GM23338 (cell line): ENCODE measurements at regions not wholly inside any gene's neighbourhood (a gene's known extent, or its start where the extent isn't known, plus 50 kb on each side); places are given as distances from the start of the nearest gene placed in this dataset.

ENCODE experiments used
- ATAC-seq: fragments of 200-7000 bp; cut with Tn5 transposase; 3 replicates; pipeline ENCODE4 v1.9.1; 2020
- DNase-seq: peaks from one replicate; pipeline ENCODE4 v3.0.0-alpha.2; 2015; ENCODE audit warnings: low spot score
- H2AFZ ChIP-seq: fragments of 200-600 bp; sonication (generic); 2 replicates; pipeline ENCODE4 v1.8.0; 2016; ENCODE audit warnings: antibody characterized with exemption, mild to moderate bottlenecking, moderate library complexity
- H3F3A ChIP-seq: fragments of 200-600 bp; sonication (generic); replicated peaks from 2 replicates; pipeline ENCODE4 v1.8.0; 2017; ENCODE audit warnings: antibody characterized with exemption, mixed run types, low read depth
- H3K27ac ChIP-seq: fragments of 200-600 bp; sonication (generic); 2 replicates; pipeline ENCODE4 v1.6.1; 2016; ENCODE audit warnings: low read depth
- H3K27me3 ChIP-seq: fragments of 200-600 bp; sonication (generic); 2 replicates; pipeline ENCODE4 v1.8.0; 2016; ENCODE audit warnings: mild to moderate bottlenecking, mixed run types, moderate library complexity; ENCODE audit not compliant: insufficient read depth
- H3K36me3 ChIP-seq: fragments of 200-600 bp; sonication (generic); 2 replicates; pipeline ENCODE4 v1.8.0; 2016; ENCODE audit warnings: mild to moderate bottlenecking; ENCODE audit not compliant: insufficient read depth
- H3K4me1 ChIP-seq: fragments of 200-600 bp; sonication (generic); 2 replicates; pipeline ENCODE4 v1.8.0; 2016; ENCODE audit warnings: mild to moderate bottlenecking, moderate library complexity; ENCODE audit not compliant: insufficient read depth
- H3K4me2 ChIP-seq: fragments of 200-600 bp; sonication (generic); 2 replicates; pipeline ENCODE4 v1.7.1; 2017; ENCODE audit warnings: mixed run types
- H3K4me3 ChIP-seq: fragments of 200-600 bp; sonication (generic); 2 replicates; pipeline ENCODE4 v1.6.1; 2016; ENCODE audit warnings: mixed run types
- H3K79me2 ChIP-seq: fragments of 200-600 bp; sonication (generic); replicated peaks from 2 replicates; pipeline ENCODE4 v1.8.0; 2017; ENCODE audit warnings: mild to moderate bottlenecking; ENCODE audit not compliant: insufficient read depth
- H3K9me2 ChIP-seq: fragments of 200-600 bp; sonication (generic); 2 replicates; pipeline ENCODE4 v1.8.0; 2017; ENCODE audit not compliant: insufficient read depth
- H4K20me1 ChIP-seq: fragments of 200-600 bp; sonication (generic); replicated peaks from 2 replicates; pipeline ENCODE4 v1.8.0; 2017; ENCODE audit warnings: mild to moderate bottlenecking; ENCODE audit not compliant: insufficient read depth
- H3K27ac Mint-ChIP-seq: 2 replicates; pipeline ENCODE4 v1.8.0; 2020; ENCODE audit warnings: inconsistent platforms, mild to moderate bottlenecking, moderate library complexity, mixed read lengths
- H3K27me3 Mint-ChIP-seq: 3 replicates; pipeline ENCODE4 v1.8.0; 2022; ENCODE audit warnings: low read depth, mild to moderate bottlenecking, moderate library complexity, mixed read lengths, inconsistent platforms; ENCODE audit not compliant: insufficient read depth, poor library complexity
- H3K36me3 Mint-ChIP-seq: 3 replicates; pipeline ENCODE4 v1.8.0; 2021; ENCODE audit warnings: low read depth, mild to moderate bottlenecking, inconsistent platforms, moderate library complexity, mixed read lengths
- H3K4me1 Mint-ChIP-seq: 3 replicates; pipeline ENCODE4 v1.8.0; 2020; ENCODE audit warnings: mild to moderate bottlenecking, inconsistent platforms, mixed read lengths
- H3K4me3 Mint-ChIP-seq: 3 replicates; pipeline ENCODE4 v1.8.0; 2021; ENCODE audit warnings: moderate library complexity, mild to moderate bottlenecking, inconsistent platforms, mixed read lengths
- H3K9me3 Mint-ChIP-seq: 3 replicates; pipeline ENCODE4 v1.8.0; 2020; ENCODE audit warnings: moderate library complexity, mild to moderate bottlenecking, inconsistent platforms, mixed read lengths
- CREB1 ChIP-seq: fragments of 250-450 bp; sonication (Bioruptor Pico); IDR thresholded peaks from 2 replicates; pipeline ENCODE4 v1.5.0; 2020; ENCODE audit warnings: low read depth, mild to moderate bottlenecking, moderate library complexity
- EZH2 ChIP-seq: fragments of 200-600 bp; sonication (generic); IDR thresholded peaks from one replicate; pipeline ENCODE4 v1.8.0; 2017; ENCODE audit warnings: antibody characterized with exemption, mild to moderate bottlenecking, low read depth; ENCODE audit not compliant: unreplicated experiment
- EZH2phosphoT487 ChIP-seq: fragments of 200-600 bp; sonication (generic); IDR thresholded peaks from one replicate; pipeline ENCODE4 v1.8.1; 2018; ENCODE audit warnings: antibody characterized with exemption; ENCODE audit not compliant: unreplicated experiment
- JUNB ChIP-seq: IDR thresholded peaks from one replicate; pipeline ENCODE4 v1.6.1; 2016; ENCODE audit warnings: antibody characterized with exemption; ENCODE audit not compliant: unreplicated experiment
- NANOG ChIP-seq: IDR thresholded peaks from 2 replicates; pipeline ENCODE4 v1.6.1; 2016; ENCODE audit warnings: antibody characterized with exemption, borderline replicate concordance
- POLR2AphosphoS5 ChIP-seq: IDR thresholded peaks from 2 replicates; pipeline ENCODE4 v1.6.1; 2016; ENCODE audit warnings: antibody characterized with exemption, low read depth
- STAT1 ChIP-seq: IDR thresholded peaks from one replicate; pipeline ENCODE4 v1.6.1; 2016; ENCODE audit warnings: antibody characterized with exemption; ENCODE audit not compliant: unreplicated experiment
- TF ChIP-seq, protein P1 (sequence below): IDR thresholded peaks from one replicate; pipeline ENCODE4 v1.6.1; 2018; ENCODE audit warnings: antibody characterized with exemption; ENCODE audit not compliant: unreplicated experiment
- TF ChIP-seq, protein P2 (sequence below): IDR thresholded peaks from 2 replicates; pipeline ENCODE4 v1.6.1; 2016; ENCODE audit warnings: antibody characterized with exemption
- TF ChIP-seq, protein P3 (sequence below), 2 experiments: fragments of 200-600 bp in 1 of 2; sonication (generic) in 1 of 2; conservative IDR thresholded peaks; 2 replicates each; pipeline versions ENCODE4 v1.5.1 to v1.6.1; 2016 to 2017; ENCODE audit warnings: antibody characterized with exemption in 2 of 2, low read depth in 2 of 2, mild to moderate bottlenecking in 2 of 2, moderate library complexity in 1 of 2

DNA sequence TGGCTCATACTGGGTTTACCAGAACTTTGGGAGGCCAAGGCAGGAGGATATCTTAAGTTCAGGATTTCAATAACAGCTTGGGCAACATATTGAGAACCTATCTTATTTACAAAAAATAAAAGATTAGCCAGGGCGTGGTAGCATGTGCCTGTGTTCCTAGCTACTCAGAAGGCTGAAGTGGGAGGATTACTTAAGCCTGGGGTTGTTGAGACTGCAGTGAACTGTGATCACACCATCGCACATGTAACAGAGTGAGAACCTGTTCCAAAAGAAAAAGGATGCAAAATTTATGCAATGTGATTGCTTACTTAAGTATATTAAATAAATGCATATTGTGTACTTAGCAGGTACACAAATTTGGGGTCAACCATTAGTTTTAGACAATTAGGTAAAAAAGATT, 768.9 kb upstream of the CDH7 start:
- no peaks in the 10 kb centered on the region for H3K4me1 Mint-ChIP-seq
- Histone ChIP-seq H3K27me3 (no peaks in the 10 kb centered on the region), H2AFZ (no peak overlapping the region), H3K4me1 (no peaks in the 10 kb centered on the region), H3F3A (no peaks in the 10 kb centered on the region), H3K4me3 (no peak overlapping the region), H3K79me2 (no peaks in the 10 kb centered on the region), H4K20me1 (no peaks in the 10 kb centered on the region), H3K9me2 (no peaks in the 10 kb centered on the region), H3K27ac (no peak overlapping the region), H3K4me2 (no peak overlapping the region), H3K36me3 (no peaks in the 10 kb centered on the region)
- H3K27me3 Mint-ChIP-seq = no peaks in the 10 kb centered on the region
- ATAC-seq (no peak), DNase-seq (no peak)
- peaks cover 6% of the 10 kb centered on the region; the same call in 2 of the 3 replicates for H3K9me3 Mint-ChIP-seq
- 0 out of 3 replicates have a peak, but pooled peaks cover 6% of the 10 kb centered on the region for H3K36me3 Mint-ChIP-seq
- TF ChIP-seq EZH2phosphoT487 (no peak), JUNB (no peak), NANOG (no peak)
- TF ChIP-seq, protein P1, sequence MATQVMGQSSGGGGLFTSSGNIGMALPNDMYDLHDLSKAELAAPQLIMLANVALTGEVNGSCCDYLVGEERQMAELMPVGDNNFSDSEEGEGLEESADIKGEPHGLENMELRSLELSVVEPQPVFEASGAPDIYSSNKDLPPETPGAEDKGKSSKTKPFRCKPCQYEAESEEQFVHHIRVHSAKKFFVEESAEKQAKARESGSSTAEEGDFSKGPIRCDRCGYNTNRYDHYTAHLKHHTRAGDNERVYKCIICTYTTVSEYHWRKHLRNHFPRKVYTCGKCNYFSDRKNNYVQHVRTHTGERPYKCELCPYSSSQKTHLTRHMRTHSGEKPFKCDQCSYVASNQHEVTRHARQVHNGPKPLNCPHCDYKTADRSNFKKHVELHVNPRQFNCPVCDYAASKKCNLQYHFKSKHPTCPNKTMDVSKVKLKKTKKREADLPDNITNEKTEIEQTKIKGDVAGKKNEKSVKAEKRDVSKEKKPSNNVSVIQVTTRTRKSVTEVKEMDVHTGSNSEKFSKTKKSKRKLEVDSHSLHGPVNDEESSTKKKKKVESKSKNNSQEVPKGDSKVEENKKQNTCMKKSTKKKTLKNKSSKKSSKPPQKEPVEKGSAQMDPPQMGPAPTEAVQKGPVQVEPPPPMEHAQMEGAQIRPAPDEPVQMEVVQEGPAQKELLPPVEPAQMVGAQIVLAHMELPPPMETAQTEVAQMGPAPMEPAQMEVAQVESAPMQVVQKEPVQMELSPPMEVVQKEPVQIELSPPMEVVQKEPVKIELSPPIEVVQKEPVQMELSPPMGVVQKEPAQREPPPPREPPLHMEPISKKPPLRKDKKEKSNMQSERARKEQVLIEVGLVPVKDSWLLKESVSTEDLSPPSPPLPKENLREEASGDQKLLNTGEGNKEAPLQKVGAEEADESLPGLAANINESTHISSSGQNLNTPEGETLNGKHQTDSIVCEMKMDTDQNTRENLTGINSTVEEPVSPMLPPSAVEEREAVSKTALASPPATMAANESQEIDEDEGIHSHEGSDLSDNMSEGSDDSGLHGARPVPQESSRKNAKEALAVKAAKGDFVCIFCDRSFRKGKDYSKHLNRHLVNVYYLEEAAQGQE = no peak
- TF ChIP-seq, protein P2, sequence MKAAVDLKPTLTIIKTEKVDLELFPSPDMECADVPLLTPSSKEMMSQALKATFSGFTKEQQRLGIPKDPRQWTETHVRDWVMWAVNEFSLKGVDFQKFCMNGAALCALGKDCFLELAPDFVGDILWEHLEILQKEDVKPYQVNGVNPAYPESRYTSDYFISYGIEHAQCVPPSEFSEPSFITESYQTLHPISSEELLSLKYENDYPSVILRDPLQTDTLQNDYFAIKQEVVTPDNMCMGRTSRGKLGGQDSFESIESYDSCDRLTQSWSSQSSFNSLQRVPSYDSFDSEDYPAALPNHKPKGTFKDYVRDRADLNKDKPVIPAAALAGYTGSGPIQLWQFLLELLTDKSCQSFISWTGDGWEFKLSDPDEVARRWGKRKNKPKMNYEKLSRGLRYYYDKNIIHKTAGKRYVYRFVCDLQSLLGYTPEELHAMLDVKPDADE = no peak
- TF ChIP-seq, protein P3, sequence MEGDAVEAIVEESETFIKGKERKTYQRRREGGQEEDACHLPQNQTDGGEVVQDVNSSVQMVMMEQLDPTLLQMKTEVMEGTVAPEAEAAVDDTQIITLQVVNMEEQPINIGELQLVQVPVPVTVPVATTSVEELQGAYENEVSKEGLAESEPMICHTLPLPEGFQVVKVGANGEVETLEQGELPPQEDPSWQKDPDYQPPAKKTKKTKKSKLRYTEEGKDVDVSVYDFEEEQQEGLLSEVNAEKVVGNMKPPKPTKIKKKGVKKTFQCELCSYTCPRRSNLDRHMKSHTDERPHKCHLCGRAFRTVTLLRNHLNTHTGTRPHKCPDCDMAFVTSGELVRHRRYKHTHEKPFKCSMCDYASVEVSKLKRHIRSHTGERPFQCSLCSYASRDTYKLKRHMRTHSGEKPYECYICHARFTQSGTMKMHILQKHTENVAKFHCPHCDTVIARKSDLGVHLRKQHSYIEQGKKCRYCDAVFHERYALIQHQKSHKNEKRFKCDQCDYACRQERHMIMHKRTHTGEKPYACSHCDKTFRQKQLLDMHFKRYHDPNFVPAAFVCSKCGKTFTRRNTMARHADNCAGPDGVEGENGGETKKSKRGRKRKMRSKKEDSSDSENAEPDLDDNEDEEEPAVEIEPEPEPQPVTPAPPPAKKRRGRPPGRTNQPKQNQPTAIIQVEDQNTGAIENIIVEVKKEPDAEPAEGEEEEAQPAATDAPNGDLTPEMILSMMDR (conservative IDR thresholded peaks at IDR 0.05; ENCODE audit: low read depth in 2 of 2) = no peak
- no peak overlapping the region for H3K4me3 Mint-ChIP-seq
- no peak overlapping the region for H3K27ac Mint-ChIP-seq

DNA sequence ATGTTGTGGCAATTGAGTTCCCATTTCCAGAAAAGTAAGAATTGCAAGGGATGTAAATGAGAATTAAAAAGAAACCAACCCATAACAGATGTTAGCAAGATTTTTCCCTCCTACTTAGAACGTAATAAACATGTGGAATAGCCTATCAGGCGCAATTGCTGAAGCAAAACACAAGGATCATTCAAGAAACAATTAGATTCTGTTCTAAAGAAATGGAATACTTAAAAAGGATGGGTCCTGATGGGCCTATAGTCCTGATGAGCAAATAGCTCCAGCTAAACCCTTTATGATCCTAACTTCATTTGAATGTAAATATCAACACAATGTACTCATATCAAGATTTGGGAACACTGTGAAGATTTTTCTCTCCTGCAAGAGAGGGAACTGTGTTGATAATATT, 771.0 kb upstream of the CDH7 start:
- ATAC-seq (no peak), DNase-seq (no peak)
- Histone ChIP-seq H3K79me2 (no peaks in the 10 kb centered on the region), H3K4me1 (no peaks in the 10 kb centered on the region), H3K9me2 (no peaks in the 10 kb centered on the region), H3K4me3 (no peak overlapping the region), H2AFZ (no peak overlapping the region), H3K27ac (no peak overlapping the region), H4K20me1 (no peaks in the 10 kb centered on the region), H3K36me3 (no peaks in the 10 kb centered on the region), H3K4me2 (no peak overlapping the region), H3F3A (no peaks in the 10 kb centered on the region), H3K27me3 (no peaks in the 10 kb centered on the region)
- Mint-ChIP-seq H3K4me3 (no peak overlapping the region), H3K36me3 (0 out of 3 replicates have a peak, but pooled peaks cover 6% of the 10 kb centered on the region), H3K9me3 (peaks cover 6% of the 10 kb centered on the region; the same call in 2 of the 3 replicates), H3K4me1 (no peaks in the 10 kb centered on the region), H3K27ac (no peak overlapping the region), H3K27me3 (no peaks in the 10 kb centered on the region)
- TF ChIP-seq, protein P1 = no peak
- TF ChIP-seq CREB1 (CRISPR knock-in tag) = no peak
- no peak for TF ChIP-seq EZH2
- TF ChIP-seq STAT1 = no peak
- TF ChIP-seq, protein P2 = no peak
- TF ChIP-seq, protein P3 (conservative IDR thresholded peaks at IDR 0.05; ENCODE audit: low read depth in 2 of 2) = no peak
- no peak for TF ChIP-seq EZH2phosphoT487
- no peak for TF ChIP-seq POLR2AphosphoS5
